HG03565 (cell line): ENCODE measurements at regions not wholly inside any gene's neighbourhood (a gene's known extent, or its start where the extent isn't known, plus 50 kb on each side); places are given as distances from the start of the nearest gene placed in this dataset.
A peak's percentile ranks its signal among the peaks of the same experiment; 100 is the strongest.

Experiments
- ATAC-seq: cut with Tn5 transposase; IDR thresholded peaks from one replicate; pipeline ENCODE4 v1.9.1; 2021; ENCODE audit warnings: mild to moderate bottlenecking, moderate library complexity; ENCODE audit not compliant: unreplicated experiment

GRCh38 chr16:77590707-77591106 is 131.6 kb upstream of the NUDT7 start:
- no peak for ATAC-seq

DNA sequence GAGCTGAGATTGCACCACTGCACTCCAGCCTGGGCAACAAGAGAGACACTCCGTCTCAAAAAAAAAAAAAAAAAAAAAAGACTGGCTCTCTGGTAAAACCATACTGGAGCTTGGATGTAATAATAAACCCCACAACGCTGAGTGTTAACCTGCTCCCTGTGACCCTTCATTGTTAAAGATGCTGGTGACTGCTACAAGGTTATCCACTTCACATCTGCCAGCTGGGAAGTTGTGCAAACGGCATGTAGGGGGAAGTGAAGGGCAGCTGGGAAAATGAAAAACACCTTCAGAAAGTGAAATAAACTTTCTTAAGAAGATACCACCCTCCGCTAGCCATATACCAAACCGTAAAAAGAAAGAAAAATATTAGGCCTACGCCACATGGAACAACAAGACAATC is 131.0 kb upstream of the NUDT7 start:
- ATAC-seq, result no peak

DNA sequence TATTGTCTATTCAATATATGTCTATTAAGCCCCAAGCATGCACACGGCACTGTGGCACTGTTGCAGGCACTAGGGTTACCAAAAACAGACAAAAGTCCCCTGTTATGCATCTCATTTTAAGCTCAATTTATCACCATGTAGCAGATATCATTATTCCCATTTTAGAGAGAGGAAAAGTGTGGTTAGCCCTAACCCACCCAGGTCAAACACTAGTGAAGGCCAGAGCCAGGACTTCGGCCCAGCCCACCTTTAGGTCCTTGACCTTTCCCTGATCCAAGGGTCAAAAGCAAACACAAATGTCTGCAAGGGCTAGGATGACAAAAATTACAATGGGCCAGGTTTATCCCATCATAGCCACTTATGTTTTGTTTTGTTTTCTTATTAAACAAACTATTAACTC is 130.3 kb upstream of the NUDT7 start:
- no peak for ATAC-seq

- no peak for ATAC-seq
Observed at GRCh38 chr16:77594057-77594456, 128.3 kb upstream of the NUDT7 start.

DNA sequence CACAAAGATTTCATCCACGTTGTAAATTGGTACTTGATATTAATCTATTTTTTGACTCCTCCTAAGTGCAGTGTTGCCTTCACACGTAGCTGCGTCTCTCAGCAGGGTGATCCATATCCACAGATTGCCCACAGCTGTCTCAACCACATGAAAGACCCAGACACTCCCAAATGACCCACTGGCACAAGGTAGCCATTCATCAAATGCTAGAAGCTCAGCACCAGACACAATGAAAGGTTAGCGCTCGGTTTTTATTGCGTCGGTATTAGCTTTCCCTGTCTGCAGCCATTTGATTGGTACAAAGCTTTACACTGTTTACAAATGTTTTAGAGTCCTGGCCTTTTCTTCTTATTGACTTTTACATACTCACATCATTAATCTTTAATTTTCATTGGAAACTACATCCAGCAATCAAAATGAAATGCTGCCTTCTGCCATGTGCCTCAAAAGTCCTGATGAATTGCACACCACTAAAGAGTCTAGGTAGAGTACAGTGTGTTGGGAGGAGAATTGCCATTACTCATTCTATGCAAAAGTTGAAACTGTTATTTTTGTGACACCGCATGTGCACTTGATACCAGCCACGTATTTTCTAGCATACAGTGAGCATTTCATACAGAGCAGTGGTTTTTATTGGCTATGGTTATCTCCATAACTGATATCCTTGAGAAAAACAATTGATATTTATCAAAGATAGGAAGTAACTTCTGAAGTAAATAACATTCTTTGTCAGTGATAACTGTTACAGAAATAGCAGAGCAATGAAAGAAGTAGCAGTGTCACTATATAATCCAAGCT is 127.3 kb upstream of the NUDT7 start:
- ATAC-seq, result no peak

GRCh38 chr16:77596261-77596660 is 126.1 kb upstream of the NUDT7 start:
- ATAC-seq, result no peak

GRCh38 chr16:77599793-77600415 is 122.4 kb upstream of the NUDT7 start:
- peak; percentile 63 for ATAC-seq

- ATAC-seq, result no peak
Observed at GRCh38 chr16:77600555-77600954, 121.8 kb upstream of the NUDT7 start.

- ATAC-seq, result no peak
Observed at GRCh38 chr16:77603656-77604055, 118.7 kb upstream of the NUDT7 start.

- no peak for ATAC-seq
Observed at GRCh38 chr16:77610496-77610895, 111.8 kb upstream of the NUDT7 start.

DNA sequence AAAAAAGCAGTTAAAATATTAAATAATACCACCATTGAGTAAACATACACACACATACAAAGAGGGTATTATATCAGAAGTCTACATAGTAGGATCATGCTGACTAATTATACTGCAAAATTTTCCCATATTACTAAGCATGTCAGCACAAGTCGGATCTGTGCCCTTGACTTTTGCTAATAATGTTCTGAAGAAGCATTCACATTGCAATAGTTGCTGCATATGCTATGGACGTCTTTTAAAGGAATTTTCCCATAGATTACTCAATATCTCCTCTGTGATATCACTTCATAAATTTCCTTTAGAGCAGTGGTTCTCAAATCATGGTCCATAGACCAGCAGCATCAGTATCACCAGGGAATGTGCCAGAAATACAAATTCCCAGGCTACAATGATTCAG is 110.9 kb upstream of the NUDT7 start:
- no peak for ATAC-seq

- no peak for ATAC-seq
Observed at GRCh38 chr16:77612596-77612995, 109.7 kb upstream of the NUDT7 start.

DNA sequence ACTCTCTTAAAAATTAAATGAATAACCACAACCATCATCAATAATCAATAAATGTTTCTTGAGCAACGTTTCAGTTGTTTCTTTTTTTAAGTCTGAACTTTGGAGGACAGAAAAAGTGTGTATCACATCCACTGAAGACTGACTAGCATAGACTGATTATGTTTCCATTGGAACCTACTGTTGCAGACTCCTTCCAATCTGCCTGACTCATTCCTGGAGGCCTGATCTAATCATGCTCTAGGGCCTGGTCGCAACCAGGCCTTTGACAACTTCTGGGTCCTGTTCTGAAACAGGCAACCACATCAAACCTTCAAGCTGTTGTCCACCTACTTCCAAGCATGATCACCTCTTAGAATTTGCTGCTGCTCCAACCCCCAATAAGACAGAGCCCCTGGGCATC is 109.2 kb upstream of the NUDT7 start:
- no peak for ATAC-seq

DNA sequence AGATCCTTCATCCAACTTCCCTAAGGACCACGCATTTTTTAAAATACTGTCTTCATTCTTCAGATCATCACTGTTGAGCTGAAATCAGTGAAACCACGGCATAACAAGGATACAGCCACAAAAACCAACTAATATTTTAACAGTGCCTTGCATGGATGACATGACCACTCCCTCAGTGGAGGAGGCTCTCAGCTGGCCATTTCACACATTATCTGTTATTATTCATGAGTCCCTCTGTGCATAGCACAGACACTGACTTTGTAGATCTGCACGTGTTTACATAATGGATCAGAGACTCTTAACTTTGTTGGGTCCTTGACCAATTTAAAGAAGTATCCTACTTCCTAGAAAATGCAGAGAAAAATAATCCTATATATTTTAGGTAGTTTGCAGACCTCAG is 104.8 kb upstream of the NUDT7 start:
- ATAC-seq, result no peak

DNA sequence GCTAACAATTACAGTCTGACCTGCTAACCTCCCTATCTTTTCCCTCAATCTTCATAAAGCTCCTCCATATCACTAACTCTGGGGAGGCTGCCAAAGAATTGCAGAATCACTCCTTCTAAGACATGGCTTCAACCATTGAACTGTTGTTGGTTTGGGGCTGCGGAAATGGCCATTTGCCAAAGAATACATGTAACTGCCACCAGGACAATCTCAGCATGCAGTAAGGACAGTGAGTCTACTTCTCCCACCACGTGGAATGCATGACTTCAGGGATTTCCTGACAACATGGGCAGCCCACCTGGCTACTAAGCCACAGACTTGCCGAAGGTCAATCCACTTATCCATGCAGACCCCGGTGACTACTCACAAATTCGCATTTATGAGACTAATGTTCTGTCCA is 104.3 kb upstream of the NUDT7 start:
- ATAC-seq, result no peak

DNA sequence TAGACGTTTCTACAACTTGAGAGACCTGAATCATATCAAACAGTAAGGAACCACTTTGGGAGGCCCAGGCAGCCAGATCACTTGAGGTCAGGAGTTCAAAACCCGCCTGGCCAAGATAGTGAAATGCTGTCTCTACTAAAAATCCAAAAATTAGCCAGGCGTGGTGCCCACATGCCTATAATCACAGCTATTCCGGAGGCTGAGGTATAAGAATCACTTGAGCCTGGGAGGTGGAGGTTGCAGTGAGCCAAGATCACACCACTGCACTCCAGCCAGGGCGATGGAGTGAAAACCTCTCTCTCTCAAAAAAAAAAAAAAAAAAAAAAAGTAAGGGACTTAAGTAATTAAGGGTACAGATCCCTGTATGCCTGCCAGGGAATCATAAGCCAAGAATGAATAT is 103.4 kb upstream of the NUDT7 start:
- no peak for ATAC-seq

- no peak for ATAC-seq
Observed at GRCh38 chr16:77624085-77624484, 98.2 kb upstream of the NUDT7 start.

GRCh38 chr16:77636615-77637014 is 85.7 kb upstream of the NUDT7 start:
- no peak for ATAC-seq

DNA sequence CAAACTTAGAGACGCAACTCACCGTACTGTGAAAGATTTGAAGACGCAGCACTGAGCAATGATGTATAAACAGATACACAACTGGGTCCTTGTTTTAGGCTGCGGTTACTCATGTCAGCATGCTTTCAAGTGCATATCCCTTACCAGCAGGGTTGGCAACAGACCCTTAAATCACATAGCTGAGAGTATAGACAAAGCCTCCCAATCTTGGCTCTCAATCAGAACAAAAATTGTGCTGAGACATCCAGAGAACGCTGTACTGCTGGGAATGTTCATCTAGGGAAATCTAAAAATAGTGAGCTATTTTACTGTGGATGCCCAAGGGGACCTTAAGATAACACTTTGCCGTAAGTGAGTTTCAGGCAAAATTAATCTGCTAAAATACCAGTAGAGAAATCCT is 84.4 kb upstream of the NUDT7 start:
- ATAC-seq, result no peak

GRCh38 chr16:77643176-77643575 is 79.1 kb upstream of the NUDT7 start:
- no peak for ATAC-seq

DNA sequence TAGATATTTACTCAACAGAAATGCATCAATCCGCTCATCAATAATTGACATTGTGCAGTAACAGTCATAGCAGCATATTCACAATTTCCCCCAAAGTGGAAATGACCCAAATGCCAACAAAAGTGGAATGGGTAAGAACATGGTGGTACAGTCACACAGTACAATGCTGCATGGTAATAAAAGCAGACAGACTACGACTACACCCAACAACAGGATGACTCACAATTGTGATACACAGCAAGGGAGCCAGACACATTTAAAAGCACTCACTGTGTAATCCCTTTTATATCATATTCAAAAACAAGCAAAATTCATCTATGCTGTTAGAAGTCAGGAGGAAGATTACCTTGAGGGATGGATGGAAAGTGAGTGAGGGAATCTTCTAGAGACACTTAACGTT is 76.5 kb upstream of the NUDT7 start:
- ATAC-seq, result no peak

GRCh38 chr16:77647726-77648125 is 74.6 kb upstream of the NUDT7 start:
- ATAC-seq, result no peak

DNA sequence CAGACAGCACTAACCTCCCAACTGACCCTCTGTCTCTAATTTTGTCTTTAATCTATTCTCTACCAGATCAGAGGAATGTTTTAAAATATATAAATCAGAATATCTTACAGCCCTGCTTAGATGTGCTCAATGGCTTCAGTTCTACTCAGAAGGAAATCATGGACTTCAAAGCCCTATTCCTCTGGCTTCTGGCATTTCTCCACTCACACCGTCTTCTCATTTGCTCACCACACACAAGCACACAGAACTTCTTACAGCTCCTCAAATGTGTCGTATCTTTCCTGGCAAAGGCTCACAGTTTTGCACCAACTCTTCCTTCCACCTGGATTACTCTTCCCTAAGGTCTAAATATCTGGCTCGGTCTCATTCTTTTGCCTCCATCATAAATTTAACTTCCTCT is 71.6 kb upstream of the NUDT7 start:
- no peak for ATAC-seq
